GM13976 (cell line): ENCODE measurements at regions not wholly inside any gene's neighbourhood (a gene's known extent, or its start where the extent isn't known, plus 50 kb on each side); places are given as distances from the start of the nearest gene placed in this dataset.

Experiments used
- DNase-seq: peaks from one replicate; pipeline ENCODE4 v3.0.0; 2012; ENCODE audit warnings: low spot score
- in situ Hi-C: fragments of 300-500 bp; cut with MboI; formaldehyde crosslinking; loops from one replicate; pipeline ENCODE4 v1.12.0; 2022; ENCODE audit warnings: low sequenced_read_pairs, mixed read lengths, inconsistent platforms; ENCODE audit not compliant: unreplicated experiment
- TF ChIP-seq, protein P1 (sequence below): IDR thresholded peaks from 2 replicates; pipeline ENCODE4 v1.5.1; 2012; ENCODE audit warnings: borderline replicate concordance, mild to moderate bottlenecking; ENCODE audit not compliant: insufficient read depth; ENCODE audit errors: extremely low read depth, missing control alignments, control extremely low read depth

DNA sequence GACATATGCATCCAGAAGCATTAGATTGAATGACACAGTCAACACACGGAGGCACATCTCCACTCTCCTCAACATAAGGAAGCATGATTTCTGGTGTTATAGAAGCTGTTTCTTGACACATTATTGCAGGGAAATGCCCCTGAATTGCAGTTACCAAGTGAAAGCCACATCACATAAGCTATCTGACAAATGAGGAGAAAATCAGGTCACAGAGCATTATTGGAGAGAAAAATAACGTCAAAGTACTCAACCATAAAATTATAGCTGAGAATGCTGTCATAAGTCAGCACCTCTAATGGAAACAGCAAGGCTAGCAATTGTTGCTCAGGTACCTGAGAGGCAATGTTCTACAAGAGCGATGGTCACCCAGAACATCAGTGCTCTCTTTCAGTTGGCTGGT is 169.9 kb upstream of the PALMD start:
- TF ChIP-seq, protein P1, sequence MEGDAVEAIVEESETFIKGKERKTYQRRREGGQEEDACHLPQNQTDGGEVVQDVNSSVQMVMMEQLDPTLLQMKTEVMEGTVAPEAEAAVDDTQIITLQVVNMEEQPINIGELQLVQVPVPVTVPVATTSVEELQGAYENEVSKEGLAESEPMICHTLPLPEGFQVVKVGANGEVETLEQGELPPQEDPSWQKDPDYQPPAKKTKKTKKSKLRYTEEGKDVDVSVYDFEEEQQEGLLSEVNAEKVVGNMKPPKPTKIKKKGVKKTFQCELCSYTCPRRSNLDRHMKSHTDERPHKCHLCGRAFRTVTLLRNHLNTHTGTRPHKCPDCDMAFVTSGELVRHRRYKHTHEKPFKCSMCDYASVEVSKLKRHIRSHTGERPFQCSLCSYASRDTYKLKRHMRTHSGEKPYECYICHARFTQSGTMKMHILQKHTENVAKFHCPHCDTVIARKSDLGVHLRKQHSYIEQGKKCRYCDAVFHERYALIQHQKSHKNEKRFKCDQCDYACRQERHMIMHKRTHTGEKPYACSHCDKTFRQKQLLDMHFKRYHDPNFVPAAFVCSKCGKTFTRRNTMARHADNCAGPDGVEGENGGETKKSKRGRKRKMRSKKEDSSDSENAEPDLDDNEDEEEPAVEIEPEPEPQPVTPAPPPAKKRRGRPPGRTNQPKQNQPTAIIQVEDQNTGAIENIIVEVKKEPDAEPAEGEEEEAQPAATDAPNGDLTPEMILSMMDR, result no peak
- in situ Hi-C loops, result loop anchor here (10.0 kb wide), 1 partner anchor 291 kb away; no protein-coding TSS in a partner anchor
- no peak for DNase-seq

DNA sequence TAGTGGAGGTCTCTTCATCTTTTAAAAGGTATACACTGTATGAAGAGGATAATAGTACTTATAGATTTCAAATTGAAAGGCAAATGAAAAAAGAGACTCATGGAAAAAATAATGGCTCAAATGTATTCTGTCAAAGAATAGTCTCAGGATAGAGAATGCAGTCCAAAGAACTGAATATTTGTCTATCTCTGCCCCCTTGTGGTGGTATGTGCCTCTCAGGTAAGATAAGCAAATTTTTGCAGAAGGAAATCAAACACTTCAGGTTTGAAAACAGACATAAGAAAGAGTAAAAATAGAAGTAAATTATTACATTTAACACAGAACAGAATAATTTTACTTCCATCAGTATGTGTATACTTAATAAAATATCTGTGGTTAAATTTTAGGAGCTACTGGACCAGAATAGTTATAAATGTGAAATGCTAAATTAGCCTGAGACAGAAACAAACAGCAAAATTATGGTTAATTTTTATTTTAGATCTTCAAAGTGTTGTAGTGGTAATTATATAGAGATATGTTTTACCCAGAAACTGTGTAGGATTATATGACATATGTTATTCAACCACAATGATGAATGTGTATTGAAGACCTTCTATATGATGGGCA is 164.4 kb upstream of the PALMD start:
- TF ChIP-seq, protein P1, result peak; percentile 59
- in situ Hi-C loops, result no loop called here
- DNase-seq, result no peak

DNA sequence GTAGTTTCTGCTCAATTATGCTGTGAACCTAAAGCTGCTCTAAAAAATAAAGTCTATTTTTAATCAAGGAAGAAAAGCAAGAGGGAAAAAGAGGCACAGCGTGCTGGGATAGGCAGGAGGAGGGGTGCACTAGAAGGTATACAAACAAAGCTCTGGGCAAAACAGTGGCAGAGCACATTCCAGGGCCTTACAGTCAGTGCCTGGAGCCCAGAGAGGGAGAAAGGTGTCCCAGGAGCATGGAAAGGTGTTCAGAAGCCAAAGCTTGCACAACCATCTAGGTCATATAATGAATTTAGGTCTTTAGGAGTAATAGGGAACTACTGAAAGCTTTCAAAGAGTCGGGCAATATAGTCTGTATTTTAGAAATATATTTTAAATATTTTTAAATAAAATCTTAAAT is 163.6 kb upstream of the PALMD start:
- in situ Hi-C loops, result no loop called here
- TF ChIP-seq, protein P1, result no peak
- no peak for DNase-seq

DNA sequence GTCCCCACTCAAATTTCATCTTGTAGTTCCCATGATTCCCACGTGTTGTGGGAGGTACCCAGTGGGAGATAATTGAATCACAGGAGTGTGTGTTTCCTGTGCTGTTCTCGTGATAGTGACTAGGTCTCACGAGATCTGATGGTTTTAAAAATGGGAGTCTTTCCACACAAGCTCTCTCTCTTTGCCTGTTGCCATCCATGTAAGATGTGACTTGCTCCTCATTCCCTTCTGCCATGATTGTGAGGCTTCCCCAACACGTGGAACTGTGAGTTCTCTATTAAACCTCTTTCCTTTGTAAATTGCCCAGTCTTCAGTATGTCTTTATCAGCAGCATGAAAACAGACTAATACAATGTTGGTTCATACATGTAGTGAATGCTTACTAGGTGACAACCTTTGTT is 163.2 kb upstream of the PALMD start:
- DNase-seq, result no peak
- in situ Hi-C loops, result no loop called here
- TF ChIP-seq, protein P1, result no peak

DNA sequence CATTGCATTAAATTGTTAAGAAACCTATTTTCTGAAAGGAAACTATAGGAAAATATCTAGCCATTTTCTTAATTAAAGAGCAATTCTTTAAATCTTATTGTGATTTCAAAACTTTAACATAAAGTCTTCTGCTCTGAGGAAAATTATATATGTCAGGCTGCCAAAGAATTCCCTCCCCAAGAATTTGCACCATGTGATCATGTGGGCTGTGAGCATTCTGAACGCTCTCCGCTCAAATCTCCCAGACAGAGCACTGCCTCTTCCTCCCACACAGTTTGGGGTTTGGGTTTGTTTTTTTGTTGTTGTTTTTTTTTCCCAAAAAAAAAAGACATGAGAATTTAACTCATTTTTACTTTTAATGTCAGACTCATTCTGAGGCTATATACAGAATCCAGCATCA is 155.9 kb upstream of the PALMD start:
- in situ Hi-C loops, result no loop called here
- DNase-seq, result no peak
- TF ChIP-seq, protein P1, result no peak

DNA sequence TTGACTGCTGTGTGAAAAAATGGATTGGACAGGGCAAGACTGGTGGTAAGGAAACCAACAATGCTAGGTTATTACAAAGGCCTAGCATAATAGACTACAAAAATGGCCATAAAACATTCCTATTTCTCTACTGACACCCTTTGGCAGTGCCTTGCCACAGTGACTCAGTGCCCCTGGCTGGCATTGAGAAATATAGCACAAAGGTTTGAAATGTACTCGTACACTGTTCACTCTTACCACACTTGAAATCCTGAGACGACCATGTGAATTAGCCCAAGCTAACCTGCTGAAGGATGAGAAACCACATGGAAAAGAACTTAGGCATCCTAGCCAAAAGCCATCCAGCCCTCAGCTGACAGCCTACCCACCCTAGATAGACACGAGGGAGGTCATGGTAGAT is 149.8 kb upstream of the PALMD start:
- no peak for DNase-seq
- TF ChIP-seq, protein P1, result no peak
- in situ Hi-C loops, result no loop called here
